ENCODE measurements at regions not wholly inside any gene's neighbourhood (a gene's known extent, or its start where the extent isn't known, plus 50 kb on each side); places are given as distances from the start of the nearest gene placed in this dataset.
"Not testable (repeated sequence)": the region's sequence is repeated elsewhere in the genome, so short reads cannot be mapped to it uniquely, and the experiment has no call there.

GRCh38 chr10:87303707-87304106 is 53.8 kb upstream of the NUTM2D start:
- not testable (repeated sequence) for TF ChIP-seq POLR2A, CTCF (IDR thresholded peaks at IDR 0.05)
